K562 (cell line): ENCODE measurements at regions not wholly inside any gene's neighbourhood (a gene's known extent, or its start where the extent isn't known, plus 50 kb on each side); places are given as distances from the start of the nearest gene placed in this dataset.

Source experiments
- CHCHD3 ChIP-seq: fragments of 250-450 bp; sonication (Bioruptor Pico); IDR thresholded peaks from 2 replicates; pipeline ENCODE4 v2.1.2; 2022; ENCODE audit warnings: mild to moderate bottlenecking
- DIDO1 ChIP-seq: fragments of 450-650 bp; IDR thresholded peaks from 2 replicates; pipeline ENCODE4 v1.6.1; 2016; ENCODE audit warnings: low read depth, missing biosample characterization, missing genetic modification characterization
- SIX5 ChIP-seq, 2 experiments: IDR thresholded peaks; 2 replicates each; pipeline ENCODE4 v1.6.1; 2011; ENCODE audit warnings: low read length in 2 of 2, borderline replicate concordance in 1 of 2, low read depth in 1 of 2, mild to moderate bottlenecking in 1 of 2, moderate library complexity in 1 of 2; ENCODE audit not compliant: insufficient read depth in 1 of 2
- ZNF197 ChIP-seq: fragments of 200-800 bp; sonication (Bioruptor generic); IDR thresholded peaks from 2 replicates; pipeline ENCODE4 v1.6.1; 2016; ENCODE audit warnings: low read depth, missing genetic modification characterization, missing compliant biosample characterization
- ZNF431 ChIP-seq: sonication (generic); formaldehyde crosslinking; IDR thresholded peaks from 2 replicates; pipeline ENCODE4 v1.8.0; 2022; ENCODE audit warnings: mild to moderate bottlenecking, missing genetic modification reagents
- ZNF766 ChIP-seq: fragments of 200-800 bp; sonication (Bioruptor generic); conservative IDR thresholded peaks from 2 replicates; pipeline ENCODE4 v1.6.1; 2016; ENCODE audit warnings: missing genetic modification characterization, missing compliant biosample characterization
- TF ChIP-seq, protein P1 (sequence below): fragments of 250-450 bp; sonication (Bioruptor Pico); IDR thresholded peaks from 2 replicates; pipeline ENCODE4 v1.5.0; 2021; ENCODE audit warnings: mild to moderate bottlenecking, moderate library complexity
- TF ChIP-seq, protein P2 (sequence below): fragments of 250-450 bp; sonication (Bioruptor Pico); IDR thresholded peaks from 2 replicates; pipeline ENCODE4 v1.5.1; 2021; ENCODE audit warnings: mild to moderate bottlenecking

DNA sequence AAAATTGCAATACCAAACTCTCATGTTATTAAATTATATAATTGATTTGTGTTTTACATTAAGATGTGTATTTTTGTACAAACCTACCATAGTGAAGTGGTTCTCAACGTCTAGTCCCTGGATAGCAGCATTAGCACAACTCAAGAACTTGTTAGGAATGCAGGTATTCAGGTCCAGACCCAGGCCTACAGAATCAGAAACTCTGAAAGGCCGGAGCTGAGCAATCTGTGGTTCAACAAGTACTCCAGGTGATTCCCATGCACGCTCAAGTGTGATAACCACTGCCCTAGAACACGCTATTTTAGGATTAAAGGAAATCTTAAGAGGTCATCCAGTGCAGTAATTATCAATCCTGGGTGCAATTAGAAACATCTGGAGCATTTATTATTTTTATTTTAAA, 456.3 kb downstream of the IRS2 start (continued):
- no peak for TF ChIP-seq ZNF766
- TF ChIP-seq DIDO1: no peak
- no peak for TF ChIP-seq CHCHD3 (CRISPR knock-in tag)
- TF ChIP-seq ZNF197 (CRISPR knock-in tag): no peak
- TF ChIP-seq, protein P1, sequence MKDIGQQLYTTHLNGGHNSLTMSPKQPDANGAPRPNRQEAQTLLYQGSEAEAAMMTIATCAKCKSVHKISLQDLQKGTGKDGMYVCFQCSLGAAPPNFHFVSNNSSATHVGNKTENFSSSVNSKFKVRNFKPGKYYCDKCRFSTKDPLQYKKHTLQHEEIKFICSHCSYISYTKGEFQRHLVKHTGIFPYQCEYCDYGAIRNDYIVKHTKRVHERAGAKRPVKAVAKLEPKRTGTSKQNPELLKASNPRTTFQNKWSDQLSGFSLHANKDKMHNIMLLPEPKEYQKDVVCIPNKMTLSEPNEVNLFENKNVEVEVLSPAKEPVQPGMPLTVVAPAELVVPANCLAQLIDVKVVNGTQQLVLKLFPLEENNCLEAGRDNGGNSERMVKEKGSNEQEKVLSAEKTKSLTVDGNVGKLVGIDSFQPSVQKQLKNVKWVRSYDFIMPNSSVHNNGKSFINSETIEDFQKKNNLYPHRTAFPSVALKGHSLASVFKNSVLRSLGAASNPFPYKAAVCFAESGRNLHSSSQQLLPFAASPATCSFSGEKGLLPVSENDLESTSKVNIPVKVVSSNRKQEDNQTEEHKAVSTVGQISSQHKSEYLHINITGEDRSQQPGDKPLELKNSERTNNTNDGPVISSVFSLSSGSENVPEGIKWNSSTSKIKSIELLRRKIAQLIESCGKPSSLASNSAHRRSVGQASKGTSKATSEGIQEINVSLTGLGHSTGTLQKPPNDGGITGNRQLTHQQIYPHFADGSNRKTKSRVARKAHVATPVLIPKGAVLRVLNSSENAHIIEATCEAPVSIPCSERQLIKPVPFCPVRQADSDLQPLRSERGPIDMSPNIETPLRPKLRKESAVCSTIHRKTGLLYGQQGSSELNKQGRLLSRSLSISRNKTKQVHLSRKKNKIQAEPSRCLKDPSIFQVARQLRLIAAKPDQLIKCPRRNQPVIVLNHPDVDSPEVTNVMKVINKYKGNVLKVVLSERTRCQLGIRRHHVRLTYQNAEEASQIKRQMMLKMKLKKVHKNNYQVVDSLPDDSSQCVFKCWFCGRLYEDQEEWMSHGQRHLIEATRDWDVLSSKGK (CRISPR knock-in tag): no peak
- TF ChIP-seq SIX5 (IDR thresholded peaks at IDR 0.05; ENCODE audit: borderline replicate concordance in 1 of 2, insufficient read depth in 1 of 2, low read depth in 1 of 2, low read length in 2 of 2): no peak
- TF ChIP-seq ZNF431 (CRISPR knock-in tag): no peak
- TF ChIP-seq, protein P2, sequence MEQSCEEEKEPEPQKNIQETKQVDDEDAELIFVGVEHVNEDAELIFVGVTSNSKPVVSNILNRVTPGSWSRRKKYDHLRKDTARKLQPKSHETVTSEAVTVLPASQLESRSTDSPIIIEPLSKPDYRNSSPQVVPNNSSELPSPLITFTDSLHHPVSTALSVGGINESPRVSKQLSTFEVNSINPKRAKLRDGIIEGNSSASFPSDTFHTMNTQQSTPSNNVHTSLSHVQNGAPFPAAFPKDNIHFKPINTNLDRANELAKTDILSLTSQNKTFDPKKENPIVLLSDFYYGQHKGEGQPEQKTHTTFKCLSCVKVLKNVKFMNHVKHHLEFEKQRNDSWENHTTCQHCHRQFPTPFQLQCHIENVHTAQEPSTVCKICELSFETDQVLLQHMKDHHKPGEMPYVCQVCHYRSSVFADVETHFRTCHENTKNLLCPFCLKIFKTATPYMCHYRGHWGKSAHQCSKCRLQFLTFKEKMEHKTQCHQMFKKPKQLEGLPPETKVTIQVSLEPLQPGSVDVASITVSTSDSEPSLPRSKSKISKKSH: no peak
